Inferior parietal cortex (tissue), 1 donor: ENCODE measurements at regions not wholly inside any gene's neighbourhood (a gene's known extent, or its start where the extent isn't known, plus 50 kb on each side); places are given as distances from the start of the nearest gene placed in this dataset.
"Not testable (repeated sequence)": the region's sequence is repeated elsewhere in the genome, so short reads cannot be mapped to it uniquely, and the experiment has no call there.

ENCODE experiments used
- DNase-seq: peaks from one replicate; pipeline ENCODE4 v3.0.0-alpha.2; 2016; ENCODE audit errors: extremely low spot score

DNA sequence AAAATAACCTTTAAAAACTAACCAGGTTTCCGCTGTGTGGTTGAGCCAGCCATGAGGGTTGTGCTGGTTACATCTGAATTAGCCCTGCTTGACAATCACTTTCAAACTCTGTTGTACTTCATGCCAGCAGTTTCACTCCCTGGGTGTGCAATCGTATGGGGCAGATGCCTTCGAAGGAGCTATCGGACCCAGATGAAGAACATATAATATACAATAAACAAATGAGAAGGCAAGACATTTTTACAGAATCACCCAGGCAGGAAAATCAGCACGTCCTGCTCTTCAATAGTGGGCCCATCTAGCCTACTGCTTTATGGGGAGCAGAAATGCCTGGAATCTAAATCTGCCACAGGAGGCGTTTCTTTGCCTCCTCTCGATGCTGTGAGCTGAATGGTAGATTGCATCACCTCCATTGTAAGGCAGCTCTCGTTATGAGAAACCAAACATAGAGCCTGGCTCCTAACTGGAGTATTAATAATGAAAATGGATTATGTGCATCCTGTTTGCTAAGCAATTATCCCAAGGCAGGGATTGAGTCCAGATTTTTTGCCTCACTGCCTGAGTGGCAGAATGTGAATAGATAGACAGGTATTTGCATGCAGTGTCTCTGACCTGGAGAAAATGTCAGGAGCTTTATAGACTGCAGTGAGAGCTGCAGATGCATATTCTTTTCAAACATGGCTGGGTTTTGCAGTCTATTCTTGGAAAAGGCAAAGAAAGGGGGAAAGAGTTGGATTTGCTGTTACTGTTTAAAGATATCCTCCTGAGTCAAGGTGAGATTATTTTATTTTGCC is 143.3 kb upstream of the SMARCA2 start:
- no peak for DNase-seq

DNA sequence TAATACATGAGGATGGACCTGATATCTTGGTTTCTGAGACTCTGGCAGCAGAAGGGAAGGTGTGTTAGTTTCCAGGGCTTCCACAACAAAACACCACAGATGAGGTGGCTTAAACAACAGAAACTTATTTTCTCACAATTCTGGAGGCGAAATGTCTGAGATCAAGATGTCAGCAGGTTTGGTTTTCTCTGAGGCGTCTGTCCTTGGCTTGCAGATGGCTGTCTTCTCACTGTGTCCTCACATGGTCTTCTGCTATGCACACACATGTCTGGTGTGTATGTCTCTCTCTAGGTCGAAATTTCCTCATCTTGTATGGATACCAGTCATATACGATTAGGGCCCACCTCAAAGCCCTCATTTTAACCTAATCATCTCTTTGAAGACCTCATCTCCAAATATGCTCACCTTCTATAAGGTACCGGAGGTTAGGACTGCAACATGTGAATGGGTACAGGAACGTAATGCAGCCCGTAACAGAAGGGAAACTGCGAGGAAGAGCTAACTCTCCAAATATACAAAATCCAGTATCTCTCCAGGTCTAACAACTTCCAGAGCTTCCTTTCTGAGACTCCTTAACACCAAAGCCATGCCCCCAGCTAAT is 139.8 kb upstream of the SMARCA2 start:
- DNase-seq, result no peak

DNA sequence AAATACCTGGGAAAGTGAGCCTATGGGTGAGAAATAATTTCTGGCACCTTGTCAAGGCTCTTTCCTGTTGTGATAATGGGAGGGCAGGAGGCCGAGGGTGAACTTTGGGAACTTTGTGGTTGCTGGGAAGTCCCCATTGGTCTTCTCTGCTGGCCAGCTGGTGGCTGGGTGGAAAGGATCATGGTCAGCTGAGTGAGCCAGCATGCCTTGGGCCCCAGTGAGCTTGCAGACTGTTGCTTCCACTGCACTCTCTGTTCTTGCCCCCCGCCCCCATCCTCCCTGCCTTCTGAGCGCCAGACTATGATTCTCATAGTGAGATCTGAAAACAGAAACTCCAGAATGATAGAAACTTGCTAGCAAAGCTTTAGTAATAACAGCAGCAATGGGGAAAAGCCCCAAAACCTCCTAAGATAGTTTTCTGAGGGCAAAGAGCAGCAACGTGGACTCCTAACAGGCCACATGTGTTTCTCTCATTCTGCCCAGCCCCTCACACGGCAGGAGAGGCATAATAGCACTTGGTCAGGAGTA is 139.2 kb upstream of the SMARCA2 start:
- no peak for DNase-seq

DNA sequence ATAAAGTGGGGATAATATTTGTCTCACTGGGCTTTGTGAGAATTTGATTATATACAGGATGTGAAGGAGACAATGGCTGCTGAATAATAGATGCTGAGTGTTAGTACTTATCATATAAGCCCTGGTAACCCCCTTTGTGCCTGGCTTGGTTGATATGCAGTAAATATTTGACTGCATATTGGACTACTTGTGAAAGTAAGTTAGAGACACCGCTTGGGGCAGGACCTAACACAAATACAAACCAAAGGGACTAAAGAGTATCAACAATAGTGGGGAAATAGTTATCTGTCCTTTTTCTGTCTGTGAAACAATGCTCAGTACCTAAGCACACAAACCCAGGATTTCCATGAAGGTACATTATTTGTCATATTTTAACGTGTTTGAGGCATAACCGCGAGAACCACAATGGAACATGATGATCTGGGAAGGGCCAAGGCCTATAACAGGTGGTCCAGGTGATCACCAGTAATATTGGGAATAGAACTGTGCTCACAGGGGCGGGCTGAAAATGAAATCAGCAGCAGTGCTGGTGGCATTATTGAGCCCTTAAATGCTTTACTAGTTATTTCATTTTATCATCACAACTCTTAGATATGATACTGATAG is 138.2 kb upstream of the SMARCA2 start:
- no peak for DNase-seq

DNA sequence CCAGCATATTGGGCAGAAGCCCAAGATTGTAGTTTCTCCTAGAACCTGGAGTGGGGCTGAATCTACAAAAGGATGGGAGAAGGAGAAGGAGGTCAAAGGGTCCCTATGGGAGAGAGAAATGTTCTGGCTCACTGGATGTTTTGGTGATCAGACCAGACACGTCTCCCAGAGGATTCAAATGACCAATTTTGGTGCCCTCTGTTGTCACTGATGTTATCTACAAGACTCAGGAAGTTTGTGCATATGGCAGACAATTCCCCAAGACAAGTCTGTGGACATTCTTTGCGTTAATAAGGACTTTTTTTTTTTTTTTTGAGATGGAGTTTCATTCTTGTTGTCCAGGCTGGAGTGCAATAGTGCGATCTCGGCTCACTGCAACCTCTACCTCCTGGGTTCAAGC is 137.2 kb upstream of the SMARCA2 start:
- no peak for DNase-seq

DNA sequence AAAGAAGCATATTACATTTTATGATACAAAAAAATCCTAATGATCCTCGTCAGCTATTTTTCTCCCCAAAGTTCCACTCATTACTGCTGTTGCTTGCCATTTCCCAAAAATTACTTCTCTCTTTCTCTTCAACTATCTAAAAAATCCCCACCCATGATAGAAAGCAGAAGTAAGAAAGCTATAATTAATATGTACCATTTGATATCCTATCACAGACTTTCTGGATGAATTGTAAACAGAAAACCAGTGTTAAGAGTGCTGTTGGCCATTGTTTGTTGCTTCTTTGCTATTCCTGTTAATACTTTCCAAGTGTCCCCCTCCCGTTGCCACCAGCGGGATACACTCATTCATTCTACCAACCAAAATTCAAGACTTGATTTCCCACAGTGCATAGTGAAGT is 136.3 kb upstream of the SMARCA2 start:
- DNase-seq, result no peak

DNA sequence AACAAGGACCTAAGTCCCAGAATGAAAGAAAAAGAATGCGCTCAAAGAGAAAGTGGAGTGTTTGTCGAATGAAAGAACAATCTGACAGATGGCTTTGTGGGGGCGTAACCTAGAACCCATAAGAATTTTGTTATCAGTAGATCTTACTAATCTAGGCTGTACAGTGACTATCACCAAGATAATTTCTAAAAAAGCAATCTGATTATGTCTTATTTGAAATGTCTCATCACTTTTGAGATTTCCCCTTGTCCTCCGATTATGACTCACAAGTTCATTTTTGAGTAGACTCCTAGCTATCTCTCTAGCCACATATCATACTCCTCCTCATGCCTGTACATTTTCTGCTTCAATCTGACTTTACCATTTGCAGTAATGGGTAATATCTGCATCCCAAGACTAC is 135.6 kb upstream of the SMARCA2 start:
- no peak for DNase-seq

DNA sequence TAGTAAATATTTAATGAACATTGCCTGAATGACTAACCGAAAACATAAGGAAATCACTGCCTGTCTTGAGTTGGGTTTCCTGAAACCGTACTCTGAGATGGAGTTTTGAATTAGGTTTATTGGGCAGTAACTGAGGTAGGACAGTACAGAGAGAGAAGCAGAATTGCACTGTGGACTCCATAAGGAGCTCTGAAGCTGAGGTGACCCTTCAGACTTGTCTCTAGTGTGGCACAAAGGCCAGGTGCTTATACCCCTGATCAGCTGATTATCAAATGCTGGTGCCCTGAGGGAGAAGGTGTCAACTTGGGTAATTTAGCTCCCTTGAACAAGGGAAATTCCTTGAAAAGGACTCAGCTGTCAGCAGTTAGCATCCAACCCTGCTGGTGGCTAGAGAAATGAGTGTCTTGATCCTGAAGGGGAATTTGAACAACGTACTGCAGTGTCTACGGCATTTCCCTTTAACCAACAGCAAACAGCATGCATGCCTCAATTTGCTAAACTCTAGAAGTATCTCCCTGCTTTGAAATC is 135.0 kb upstream of the SMARCA2 start:
- no peak for DNase-seq

DNA sequence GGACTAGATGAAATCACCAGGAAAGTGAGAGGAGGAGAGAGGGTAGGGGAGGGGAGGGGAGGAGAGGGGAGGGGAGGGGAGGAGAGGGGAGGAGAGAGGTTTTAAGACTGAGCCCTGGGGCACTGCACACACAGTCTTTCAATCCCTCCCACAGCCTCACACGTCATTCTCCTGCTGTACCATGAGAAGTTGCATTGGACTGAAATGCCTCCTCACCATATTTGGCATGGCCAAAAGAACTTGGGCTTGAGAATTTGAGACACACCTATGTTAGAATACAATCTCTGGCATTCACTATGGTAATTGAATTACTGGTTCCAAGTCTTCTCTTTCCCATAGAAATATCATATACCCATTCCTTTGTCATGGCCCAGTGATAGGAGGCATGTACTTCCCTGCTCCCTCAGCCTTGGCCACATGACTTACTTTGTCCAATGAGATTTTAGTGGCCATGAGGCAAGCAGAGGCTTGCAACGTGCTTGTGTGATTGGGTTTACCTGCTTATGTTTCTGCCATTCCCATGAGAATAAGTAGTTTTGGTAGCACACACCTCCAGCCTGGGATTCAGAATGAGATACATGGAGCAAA is 133.3 kb upstream of the SMARCA2 start:
- no peak for DNase-seq

DNA sequence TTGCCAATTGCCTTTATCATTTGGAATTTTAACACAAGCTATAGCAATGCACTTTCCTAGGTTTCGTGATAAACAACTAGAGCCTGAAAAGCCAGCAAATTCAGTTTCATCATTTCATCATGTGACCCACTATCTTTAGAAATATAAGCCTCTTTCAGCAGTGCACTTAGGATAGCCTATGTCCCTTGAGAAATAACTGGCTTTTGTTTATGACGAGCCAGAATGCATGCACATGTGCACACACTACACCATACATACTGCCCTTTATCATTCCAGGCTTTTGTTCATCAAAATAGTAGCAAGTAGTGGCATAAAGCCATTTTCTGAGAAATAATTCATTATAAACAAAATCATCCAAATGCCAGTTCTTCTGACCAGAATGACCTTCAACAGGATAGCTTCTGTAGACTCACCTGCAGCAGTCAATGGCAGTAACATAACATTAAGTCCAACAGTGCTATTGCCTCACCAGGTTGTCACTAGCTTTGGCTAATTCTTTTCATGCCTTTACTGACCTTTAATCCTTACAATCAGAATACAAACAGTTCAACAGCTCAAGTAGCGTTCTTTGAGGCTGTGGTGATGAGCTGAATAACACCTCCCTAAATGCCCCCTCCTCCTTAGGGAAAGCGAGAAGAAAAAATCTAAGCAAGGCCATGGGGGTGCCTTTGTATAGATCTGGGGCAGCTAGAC is 132.3 kb upstream of the SMARCA2 start:
- no peak for DNase-seq

DNA sequence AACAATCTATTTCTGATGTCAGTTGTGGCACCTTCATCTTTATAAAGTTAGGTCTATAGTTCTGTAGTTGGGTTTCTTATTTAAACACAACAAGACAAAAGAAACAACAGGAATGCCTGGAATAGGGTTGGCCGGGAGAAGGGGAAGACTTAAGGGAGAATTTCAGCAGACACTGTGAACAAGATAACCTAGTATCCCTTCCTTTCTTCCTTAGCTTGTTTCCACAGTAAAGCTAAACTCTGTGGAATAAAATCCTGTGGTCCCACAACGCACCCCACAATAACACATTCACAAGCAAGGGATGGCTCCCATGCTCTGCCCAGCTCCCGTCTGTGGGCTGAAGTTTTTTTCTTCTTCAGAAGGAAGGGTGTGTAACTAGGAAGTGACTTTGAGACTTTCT is 124.9 kb upstream of the SMARCA2 start:
- DNase-seq, result no peak

DNA sequence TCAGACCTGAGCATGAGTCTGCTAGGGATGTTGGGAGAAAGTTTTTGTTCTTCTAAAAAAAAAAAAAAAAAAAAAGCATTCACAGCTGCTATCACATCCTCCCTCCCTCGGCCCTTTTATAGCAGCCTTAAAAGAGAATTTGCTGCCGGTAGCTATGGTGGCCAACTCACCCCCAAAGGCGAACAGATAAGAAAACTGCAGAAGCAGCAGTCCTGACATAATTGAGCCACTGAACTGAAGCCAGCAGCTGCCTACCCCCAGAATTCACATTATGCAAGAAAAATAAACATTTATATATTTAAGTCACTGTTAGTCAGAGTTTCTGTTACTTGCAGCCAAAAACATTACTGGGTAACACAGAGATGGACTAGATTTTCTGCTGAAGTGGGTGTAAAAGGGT is 124.3 kb upstream of the SMARCA2 start:
- no peak for DNase-seq

DNA sequence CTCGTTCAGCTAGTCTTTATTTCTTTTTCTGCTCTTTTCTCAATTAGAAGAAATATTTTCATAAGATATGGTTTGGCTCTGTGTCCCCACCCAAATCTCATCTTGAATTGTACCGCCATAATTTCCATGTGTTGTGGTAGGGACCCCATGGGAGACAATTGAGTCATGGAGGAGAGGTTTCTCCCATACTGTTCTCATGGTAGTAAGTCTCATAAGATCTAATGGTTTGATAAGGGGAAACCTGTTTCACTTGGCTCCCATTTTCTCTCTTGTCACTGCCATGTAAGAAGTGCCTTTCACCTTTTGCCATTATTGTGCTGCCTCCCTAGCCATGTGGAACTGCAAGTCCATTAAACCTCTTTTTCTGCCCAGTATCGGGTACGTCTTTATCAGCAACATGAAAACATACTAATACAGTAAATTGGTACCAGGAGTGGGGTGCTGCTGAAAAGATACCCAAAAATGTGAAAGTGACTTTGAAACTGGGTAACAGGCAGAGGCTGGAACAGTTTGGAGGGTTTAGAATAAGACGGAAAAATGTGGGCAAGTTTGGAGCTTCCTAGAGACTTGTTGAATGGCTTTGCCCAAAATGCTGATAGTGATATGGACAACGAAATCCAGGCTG is 112.0 kb upstream of the SMARCA2 start:
- not testable (repeated sequence) for DNase-seq

DNA sequence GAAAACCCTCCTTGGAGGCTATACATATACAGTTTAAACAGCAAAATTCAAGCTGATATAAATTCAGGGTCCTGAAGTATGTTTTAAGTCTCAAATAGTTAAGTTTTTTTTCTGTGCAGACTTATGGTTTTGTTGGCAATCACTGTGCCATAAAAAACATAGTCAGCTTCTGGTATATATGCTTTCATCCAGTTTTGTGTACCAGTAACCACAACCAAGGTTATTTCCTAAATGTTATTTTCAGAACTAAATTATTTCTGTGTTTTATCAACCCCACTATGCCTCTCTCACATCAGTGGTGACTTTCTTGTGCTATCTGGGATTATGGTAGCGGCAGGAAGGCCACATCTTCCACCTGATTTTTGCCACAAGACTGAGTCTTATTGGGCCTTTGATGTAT is 107.7 kb upstream of the SMARCA2 start:
- no peak for DNase-seq

DNA sequence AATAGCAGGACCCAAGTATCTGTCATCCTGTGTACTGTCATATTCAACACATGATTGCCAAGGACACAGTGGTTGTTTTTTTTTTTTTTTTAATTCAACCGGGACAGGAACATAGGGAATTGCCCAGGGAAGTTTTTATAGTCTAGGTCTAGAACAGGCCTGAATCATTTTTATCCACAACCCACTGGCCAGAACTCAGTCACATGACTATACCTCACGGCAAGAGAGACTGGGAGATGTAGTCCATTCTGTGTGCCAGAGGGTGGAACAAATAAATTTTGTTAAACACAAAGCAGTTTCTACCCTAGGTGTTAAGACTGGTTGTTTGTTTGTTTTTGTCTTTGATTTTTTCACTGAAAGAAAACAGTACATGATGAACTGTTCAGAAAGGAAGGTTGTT is 105.8 kb upstream of the SMARCA2 start:
- DNase-seq, result no peak

DNA sequence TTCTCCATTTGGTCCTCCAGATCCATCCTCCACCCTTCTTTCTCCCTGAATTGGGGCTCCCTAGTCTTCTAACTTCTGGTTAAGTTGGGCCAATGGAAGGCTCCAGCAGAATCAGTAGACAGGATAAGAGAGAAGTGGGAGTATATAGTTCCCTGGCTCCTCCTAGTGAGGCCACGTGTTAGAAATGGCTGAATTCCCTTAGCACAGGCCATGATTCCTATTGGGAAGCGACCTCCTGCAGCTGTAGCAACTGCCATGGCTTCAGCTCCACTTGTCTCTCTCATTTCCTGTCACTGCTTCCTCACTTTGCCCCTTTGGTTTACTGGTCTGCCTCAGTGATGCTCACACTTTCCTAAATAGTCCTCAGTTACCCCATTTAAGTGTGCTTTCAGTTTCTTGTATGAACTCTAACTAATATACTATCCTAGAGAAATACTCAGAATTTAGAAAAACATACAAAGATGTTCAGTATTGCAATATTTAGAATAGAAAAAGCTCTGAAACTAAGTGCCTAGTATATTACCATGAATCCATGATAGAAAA is 104.8 kb upstream of the SMARCA2 start:
- DNase-seq, result no peak

DNA sequence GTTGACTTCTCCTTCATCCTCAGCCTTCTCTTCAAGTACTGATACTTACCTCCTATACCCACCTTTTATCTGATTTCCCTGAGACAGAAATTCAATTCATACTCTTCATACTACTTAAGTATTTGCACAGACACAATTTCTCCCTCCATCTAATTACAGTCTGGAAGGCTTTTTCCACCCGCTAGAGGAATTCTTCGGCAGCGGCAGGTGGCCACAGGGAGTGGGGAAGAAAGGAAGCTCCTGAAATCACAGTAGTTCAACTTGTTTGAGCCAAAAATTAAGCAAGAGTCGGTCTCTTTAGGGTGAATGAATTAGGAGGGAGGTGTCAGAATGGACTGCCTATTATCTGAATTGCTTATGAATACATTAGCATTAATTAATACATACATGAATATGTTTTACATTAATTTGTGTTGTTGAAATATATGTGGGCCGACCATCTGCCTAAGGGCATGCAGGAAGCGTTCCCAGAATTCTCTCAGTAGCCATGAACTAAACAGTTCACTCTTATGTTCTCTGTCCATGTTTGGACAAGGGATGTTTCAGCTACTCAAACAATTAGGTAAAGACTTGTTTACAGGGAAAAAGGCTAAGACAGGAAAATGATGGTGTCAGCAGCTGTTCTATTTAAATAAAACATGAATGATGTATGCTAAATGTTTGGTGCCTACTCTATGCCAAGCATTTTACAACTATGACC is 101.4 kb upstream of the SMARCA2 start:
- DNase-seq, result no peak

DNA sequence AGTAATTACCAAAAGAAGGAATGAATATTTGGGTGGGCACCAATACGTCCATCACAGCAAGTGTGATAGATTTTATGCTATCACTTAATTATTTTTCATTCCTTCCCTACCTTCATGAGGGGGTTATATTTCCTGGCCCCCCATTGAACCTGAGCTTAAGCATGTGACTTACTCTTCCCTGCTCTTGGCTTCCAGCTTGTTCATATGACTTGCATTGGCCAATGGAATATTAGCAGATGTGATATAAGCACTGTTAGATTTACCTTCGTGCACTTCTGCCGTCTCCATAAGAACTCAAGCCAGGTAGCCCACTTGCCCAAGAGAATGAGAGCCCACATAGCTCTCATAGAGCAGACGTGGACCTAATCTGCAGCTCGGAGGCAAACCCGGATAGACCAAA is 99.1 kb upstream of the SMARCA2 start:
- DNase-seq, result no peak

DNA sequence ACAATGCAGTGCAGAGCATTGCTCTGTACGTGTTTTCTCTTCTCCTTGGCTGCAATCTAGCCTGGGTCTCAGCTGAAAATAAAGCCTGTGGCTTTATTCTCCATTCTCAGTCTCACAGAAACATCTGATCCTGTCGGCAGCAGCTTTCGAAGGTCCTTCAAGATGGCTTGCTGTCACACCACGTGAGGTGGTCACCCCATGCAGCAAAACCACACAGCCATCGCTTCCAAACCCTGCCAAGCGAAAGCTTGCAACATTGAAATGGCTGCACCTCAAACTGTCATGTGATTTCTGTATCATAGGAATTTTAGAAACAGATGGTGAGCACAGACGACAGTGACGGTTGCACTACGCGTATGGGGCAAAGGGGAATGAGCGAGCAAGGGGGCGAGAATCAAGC is 98.5 kb upstream of the SMARCA2 start:
- DNase-seq, result no peak

DNA sequence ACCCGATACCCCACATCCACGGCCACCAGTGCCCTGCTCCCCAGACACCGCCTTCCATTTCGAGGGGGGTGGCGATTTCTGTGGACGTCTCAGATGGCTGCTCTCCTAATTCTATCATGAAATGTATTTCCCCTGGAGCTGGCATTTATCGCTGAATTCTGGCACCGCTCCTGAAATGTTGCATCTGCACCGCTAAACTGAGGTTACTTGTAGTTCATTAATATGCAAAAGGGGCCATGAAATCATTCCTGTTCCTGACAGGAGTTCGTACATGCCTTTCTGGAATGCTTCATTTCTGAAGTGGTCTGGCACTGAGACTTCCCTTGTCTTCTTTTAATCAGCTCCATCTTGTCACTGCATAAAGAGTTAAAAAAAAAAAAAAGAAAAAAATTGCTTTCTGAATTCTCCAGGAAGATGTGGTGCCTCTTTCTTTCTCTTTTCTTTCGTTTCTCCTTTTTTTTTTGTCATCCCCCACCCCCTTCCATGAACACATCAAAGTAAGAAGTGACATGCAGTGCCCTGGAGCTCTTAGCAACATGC is 97.7 kb upstream of the SMARCA2 start:
- DNase-seq, result no peak
